AG09319 (cell line): ENCODE measurements at regions not wholly inside any gene's neighbourhood (a gene's known extent, or its start where the extent isn't known, plus 50 kb on each side); places are given as distances from the start of the nearest gene placed in this dataset.

Source experiments
- DNase-seq: peaks from one replicate; pipeline ENCODE4 v3.0.0-alpha.2; 2010; ENCODE audit warnings: low read depth; ENCODE audit errors: extremely low read depth
- CTCF ChIP-seq: IDR thresholded peaks from 2 replicates; pipeline ENCODE4 v1.5.1; 2011; ENCODE audit warnings: low read depth, mild to moderate bottlenecking, inconsistent platforms, low read length, moderate library complexity

GRCh38 chr4:23038626-23039491 is 346.1 kb downstream of the GBA3 start:
- no peak for TF ChIP-seq CTCF
- DNase-seq = peak; percentile 43

GRCh38 chr4:23036921-23037495 is 344.3 kb downstream of the GBA3 start:
- no peak for DNase-seq
- TF ChIP-seq CTCF = no peak

- no peak for TF ChIP-seq CTCF
- DNase-seq = no peak
Observed at GRCh38 chr4:23036503-23036902, 343.8 kb downstream of the GBA3 start.

- TF ChIP-seq CTCF = no peak
- DNase-seq = no peak
Observed at GRCh38 chr4:23035521-23036056, 342.9 kb downstream of the GBA3 start.

- TF ChIP-seq CTCF = no peak
- no peak for DNase-seq
Observed at GRCh38 chr4:23034731-23035130, 342.0 kb downstream of the GBA3 start.

GRCh38 chr4:23033796-23034195 is 341.1 kb downstream of the GBA3 start:
- DNase-seq = no peak
- TF ChIP-seq CTCF = no peak

- no peak for DNase-seq
- TF ChIP-seq CTCF = no peak
Observed at GRCh38 chr4:23028875-23029274, 336.1 kb downstream of the GBA3 start.
